Spleen (tissue), 11 donors: ENCODE measurements at regions not wholly inside any gene's neighbourhood (a gene's known extent, or its start where the extent isn't known, plus 50 kb on each side); places are given as distances from the start of the nearest gene placed in this dataset.
A peak's percentile ranks its signal among the peaks of the same experiment; 100 is the strongest.

Experiments
- DNase-seq: peaks from one replicate; pipeline ENCODE4 v3.0.0-alpha.2; 2020
- H3K27ac ChIP-seq, 8 donors: fragments of 200-600 bp; sonication (generic) in 7 of 8; 1 replicate in 4 of 8; 2 replicates in 4 of 8; pipeline versions ENCODE4 v1.5.0 to v1.8.0; 2016 to 2021; ENCODE audit warnings: inconsistent platforms in 4 of 8, mild to moderate bottlenecking in 4 of 8, moderate library complexity in 1 of 8
- H3K27me3 ChIP-seq, 7 donors: fragments of 200-600 bp; sonication (generic) in 6 of 7; replicated peaks in 1 of 7; 1 replicate in 4 of 7; 2 replicates in 3 of 7; pipeline versions ENCODE4 v1.5.0 to v1.8.0; 2016 to 2021; ENCODE audit warnings: inconsistent platforms in 3 of 7, mild to moderate bottlenecking in 1 of 7
- H3K36me3 ChIP-seq, 6 donors: fragments of 200-600 bp; sonication (generic) in 5 of 6; 1 replicate in 4 of 6; 2 replicates in 2 of 6; pipeline versions ENCODE4 v1.5.0 to v1.8.0; 2016 to 2021; ENCODE audit warnings: inconsistent platforms in 2 of 6
- H3K4me1 ChIP-seq, 6 donors: fragments of 200-600 bp; sonication (generic) in 5 of 6; 1 replicate in 3 of 6; 2 replicates in 3 of 6; pipeline versions ENCODE4 v1.5.0 to v1.8.0; 2016 to 2021; ENCODE audit warnings: inconsistent platforms in 3 of 6
- H3K4me3 ChIP-seq, 8 donors: fragments of 200-600 bp; sonication (generic) in 7 of 8; 1 replicate in 4 of 8; 2 replicates in 4 of 8; pipeline versions ENCODE4 v1.5.0 to v1.8.0; 2016 to 2021; ENCODE audit warnings: inconsistent platforms in 4 of 8, mild to moderate bottlenecking in 4 of 8, moderate library complexity in 2 of 8
- H3K9me3 ChIP-seq, 8 donors: fragments of 200-600 bp; sonication (generic) in 7 of 8; 1 replicate in 4 of 8; 2 replicates in 4 of 8; pipeline versions ENCODE4 v1.5.0 to v1.8.0; 2016 to 2021; ENCODE audit warnings: inconsistent platforms in 4 of 8
- POLR2A ChIP-seq, 3 donors: fragments of 450-650 bp; IDR thresholded peaks; one replicate each; pipeline ENCODE4 v1.5.1; 2017; ENCODE audit warnings: antibody characterized with exemption in 3 of 3, mild to moderate bottlenecking in 1 of 3
- POLR2AphosphoS5 ChIP-seq, 3 donors: sonication (generic); formaldehyde crosslinking; IDR thresholded peaks; one replicate each; pipeline ENCODE4 v1.5.1; 2017; ENCODE audit warnings: antibody characterized with exemption in 3 of 3
- WGBS, 5 donors: extraction: QIAGEN DNeasy Blood & Tissue Kit in 3 of 5; methylation state at CpG; one replicate each; pipeline versions ENCODE4 v1.1.5 to v1.1.7; 2013 to 2018; 5-methylcytosine and 5-hydroxymethylcytosine counted together
- intact Hi-C: fragments of 100-400 bp; cut with DNase I; formaldehyde crosslinking; loops from one replicate; pipeline ENCODE4 v1.15.0; 2023; ENCODE audit warnings: low total_unique reads
- TF ChIP-seq, protein P1 (sequence below), 11 experiments: fragments of 200-600 bp in 7 of 11; fragments of 450-650 bp in 4 of 11; sonication (generic) in 4 of 11; IDR thresholded peaks in 8 of 11; conservative IDR thresholded peaks in 3 of 11; 1 replicate in 7 of 11; 2 replicates in 4 of 11; pipeline versions ENCODE4 v1.4.0 to v1.8.0; 2016 to 2021; ENCODE audit warnings: antibody characterized with exemption in 11 of 11, inconsistent platforms in 4 of 11, mild to moderate bottlenecking in 1 of 11
- donor health status: healthy with polysubstance abuse.
- donor health status: DM: no; HTN: no; CAD: no; lungs with moderate emphysema.
- donor health status: DM: no; HTN: no; CAD: no.
- donor health status: Bipolar disorder and iron deficiency.
- donor health status: healthy.
- donor health status: DM: no; HTN: no; CAD: no.
- donor health status: DM: yes; HTN: yes; CAD: no.

DNA sequence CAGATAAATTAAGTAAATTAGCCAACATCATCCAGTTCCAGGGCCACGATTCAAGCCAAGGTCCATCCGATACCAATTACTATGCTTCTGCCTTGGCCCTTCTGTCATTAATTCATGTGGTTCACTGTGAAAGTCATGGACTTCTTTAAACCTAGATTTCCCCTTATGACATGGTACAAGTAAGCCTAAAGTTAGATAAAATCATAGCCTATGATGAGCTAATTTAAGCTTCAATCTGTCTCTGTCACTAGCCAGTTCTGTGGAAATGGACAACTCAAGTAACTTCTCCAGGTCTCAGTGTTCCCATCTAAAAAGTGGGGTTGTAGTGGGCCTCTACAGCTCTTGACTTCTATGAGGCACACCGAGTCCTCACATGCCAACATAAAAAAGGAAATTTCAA lies 225.5 kb upstream of the MARCKS start:
- Histone ChIP-seq H3K4me1 (peaks cover 34 to 96% (median 80%) of the 10 kb centered on the region in 6 donors), H3K27me3 (no peaks in the 10 kb centered on the region), H3K27ac (peak overlapping the region; percentile 70 to 90 (median 88)), H3K4me3 (peak overlapping the region in 1 of 8 donors; percentile 62), H3K36me3 (no peaks in the 10 kb centered on the region), H3K9me3 (no peaks in the 10 kb centered on the region)
- TF ChIP-seq, protein P1, sequence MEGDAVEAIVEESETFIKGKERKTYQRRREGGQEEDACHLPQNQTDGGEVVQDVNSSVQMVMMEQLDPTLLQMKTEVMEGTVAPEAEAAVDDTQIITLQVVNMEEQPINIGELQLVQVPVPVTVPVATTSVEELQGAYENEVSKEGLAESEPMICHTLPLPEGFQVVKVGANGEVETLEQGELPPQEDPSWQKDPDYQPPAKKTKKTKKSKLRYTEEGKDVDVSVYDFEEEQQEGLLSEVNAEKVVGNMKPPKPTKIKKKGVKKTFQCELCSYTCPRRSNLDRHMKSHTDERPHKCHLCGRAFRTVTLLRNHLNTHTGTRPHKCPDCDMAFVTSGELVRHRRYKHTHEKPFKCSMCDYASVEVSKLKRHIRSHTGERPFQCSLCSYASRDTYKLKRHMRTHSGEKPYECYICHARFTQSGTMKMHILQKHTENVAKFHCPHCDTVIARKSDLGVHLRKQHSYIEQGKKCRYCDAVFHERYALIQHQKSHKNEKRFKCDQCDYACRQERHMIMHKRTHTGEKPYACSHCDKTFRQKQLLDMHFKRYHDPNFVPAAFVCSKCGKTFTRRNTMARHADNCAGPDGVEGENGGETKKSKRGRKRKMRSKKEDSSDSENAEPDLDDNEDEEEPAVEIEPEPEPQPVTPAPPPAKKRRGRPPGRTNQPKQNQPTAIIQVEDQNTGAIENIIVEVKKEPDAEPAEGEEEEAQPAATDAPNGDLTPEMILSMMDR (IDR thresholded peaks at IDR 0.05 in 8 of 11, conservative IDR thresholded peaks at IDR 0.05 in 3 of 11): no peak
- no peak for TF ChIP-seq POLR2A (IDR thresholded peaks at IDR 0.05)
- no peak for TF ChIP-seq POLR2AphosphoS5 (IDR thresholded peaks at IDR 0.05)
- intact Hi-C loops: no loop called here
- no peak for DNase-seq
- 53 to 71% (median 64%) methylated on average over 3 of the region's 3 CpGs for WGBS, 5 donors

DNA sequence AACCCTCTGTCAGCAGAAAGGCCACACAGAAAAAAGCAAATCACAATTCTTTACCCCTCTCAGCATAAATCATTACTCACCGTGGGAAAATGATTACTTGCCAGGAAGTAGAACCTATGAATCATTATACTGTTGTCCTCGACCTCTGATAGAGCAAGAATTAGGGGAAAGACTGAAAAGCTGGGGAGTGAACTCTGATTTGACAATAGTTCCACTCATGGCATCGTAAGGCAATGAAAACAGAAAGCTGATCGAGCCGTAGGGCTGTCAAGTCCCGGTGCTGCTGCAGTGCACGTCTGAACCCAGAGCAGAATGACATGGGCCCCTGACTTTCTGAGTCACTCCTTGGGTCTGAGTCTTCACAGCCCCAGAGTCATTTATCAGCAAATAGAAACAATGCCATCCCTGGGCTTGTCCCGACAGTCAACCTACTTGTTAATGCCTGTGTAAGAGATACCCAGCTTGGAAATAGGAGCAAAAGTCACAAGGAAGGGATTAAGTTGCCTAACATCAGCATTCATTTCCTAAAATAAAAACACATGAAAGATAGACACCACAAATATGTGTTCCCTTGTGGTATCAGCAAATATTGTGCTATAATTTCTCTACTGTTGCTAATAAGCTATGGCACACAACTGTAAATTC lies 224.8 kb upstream of the MARCKS start:
- H3K4me1 ChIP-seq: peaks cover 34 to 92% (median 76%) of the 10 kb centered on the region in 6 donors
- intact Hi-C loops: no loop called here
- no peaks in the 10 kb centered on the region for H3K27me3 ChIP-seq
- 14 to 35% (median 27%) methylated on average over 8 of the region's 8 CpGs for WGBS, 5 donors
- peak overlapping the region; percentile 70 to 90 (median 88) for H3K27ac ChIP-seq
- no peak for TF ChIP-seq POLR2A (IDR thresholded peaks at IDR 0.05)
- TF ChIP-seq, protein P1 (IDR thresholded peaks at IDR 0.05 in 8 of 11, conservative IDR thresholded peaks at IDR 0.05 in 3 of 11): no peak
- peak in 2 of 3 donors; percentile 53 to 55 for TF ChIP-seq POLR2AphosphoS5 (IDR thresholded peaks at IDR 0.05)
- DNase-seq: no peak
- peak overlapping the region in 3 of 8 donors; percentile 4 to 45 (median 14) for H3K4me3 ChIP-seq
- H3K36me3 ChIP-seq: no peaks in the 10 kb centered on the region
- H3K9me3 ChIP-seq: no peaks in the 10 kb centered on the region

DNA sequence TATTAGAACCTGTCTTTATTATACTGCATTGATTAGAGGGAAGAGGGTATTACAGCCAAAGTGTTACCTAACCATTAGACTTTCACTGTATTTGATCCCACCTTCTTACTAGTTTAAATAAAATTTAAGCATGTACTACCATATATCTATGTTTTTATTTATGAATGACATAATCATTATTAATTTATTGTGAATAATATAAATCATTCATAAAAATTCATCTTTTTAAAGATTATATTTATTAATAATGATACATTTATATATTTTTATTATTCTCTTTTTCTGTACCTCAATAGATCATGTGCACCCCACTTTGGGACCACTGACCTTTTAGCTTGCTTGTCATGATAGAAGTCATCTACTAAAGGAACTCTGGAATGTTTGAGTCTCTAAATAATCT lies 223.5 kb upstream of the MARCKS start:
- H3K4me1 ChIP-seq: peaks cover 34 to 82% (median 70%) of the 10 kb centered on the region in 6 donors
- H3K27ac ChIP-seq: peak overlapping the region in 7 of 8 donors; percentile 79 to 90 (median 89)
- intact Hi-C loops: no loop called here
- no peak for DNase-seq
- no peaks in the 10 kb centered on the region for H3K36me3 ChIP-seq
- H3K9me3 ChIP-seq: no peaks in the 10 kb centered on the region
- no peaks in the 10 kb centered on the region for H3K27me3 ChIP-seq
- TF ChIP-seq POLR2A (IDR thresholded peaks at IDR 0.05): no peak
- TF ChIP-seq POLR2AphosphoS5 (IDR thresholded peaks at IDR 0.05): no peak
- TF ChIP-seq, protein P1 (IDR thresholded peaks at IDR 0.05 in 8 of 11, conservative IDR thresholded peaks at IDR 0.05 in 3 of 11): no peak
- no peak overlapping the region for H3K4me3 ChIP-seq

DNA sequence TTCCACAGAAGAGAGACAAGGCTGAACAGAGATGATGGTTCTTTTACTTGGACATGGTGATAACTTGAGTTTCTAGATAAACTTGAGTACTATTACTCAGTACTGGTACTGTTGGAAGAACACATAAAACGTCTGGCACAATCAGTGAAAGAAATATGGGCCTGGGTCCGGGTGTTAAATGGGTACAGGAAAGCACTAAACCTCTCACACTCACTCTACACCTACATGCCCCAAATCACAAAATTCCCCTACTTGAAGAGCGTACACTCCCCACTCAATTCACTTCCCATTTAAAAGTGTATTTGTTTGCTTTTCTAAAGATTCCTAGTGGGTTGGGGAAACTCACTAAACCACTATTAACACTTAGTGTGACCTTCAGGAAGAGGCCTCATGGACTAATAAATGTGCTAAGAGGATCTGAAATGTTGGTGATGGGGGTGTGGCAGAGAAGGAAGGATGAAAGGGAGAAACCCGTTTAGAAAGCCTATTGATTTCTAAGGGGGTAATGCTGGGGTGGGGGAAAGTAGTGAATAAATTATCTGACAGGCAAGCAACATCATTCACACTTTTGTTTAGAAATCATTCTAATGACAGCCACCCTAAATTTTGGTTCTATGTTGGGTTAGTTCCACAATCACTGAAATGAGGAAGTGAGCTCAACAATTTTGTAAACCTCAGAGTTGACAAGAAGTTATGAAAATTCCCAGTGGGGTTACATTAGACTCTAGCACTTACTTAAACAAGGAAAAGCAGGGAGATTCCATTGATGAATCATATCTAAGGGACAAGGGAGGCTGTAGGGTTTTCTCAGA lies 222.6 kb upstream of the MARCKS start:
- intact Hi-C loops: no loop called here
- Histone ChIP-seq H3K4me1 (peaks cover 29 to 73% (median 61%) of the 10 kb centered on the region in 6 donors), H3K9me3 (no peaks in the 10 kb centered on the region), H3K27me3 (no peaks in the 10 kb centered on the region), H3K36me3 (no peaks in the 10 kb centered on the region), H3K27ac (peak overlapping the region; percentile 46 to 90 (median 87)), H3K4me3 (peak overlapping the region in 1 of 8 donors; percentile 33)
- no peak for TF ChIP-seq POLR2AphosphoS5 (IDR thresholded peaks at IDR 0.05)
- no peak for TF ChIP-seq POLR2A (IDR thresholded peaks at IDR 0.05)
- TF ChIP-seq, protein P1 (IDR thresholded peaks at IDR 0.05 in 8 of 11, conservative IDR thresholded peaks at IDR 0.05 in 3 of 11): no peak
- no peak for DNase-seq
- WGBS, 5 donors: 20 to 32% (median 28%) methylated on average over 4 of the region's 4 CpGs
